ENCODE measurements at regions not wholly inside any gene's neighbourhood (a gene's known extent, or its start where the extent isn't known, plus 50 kb on each side); places are given as distances from the start of the nearest gene placed in this dataset.
A peak's percentile ranks its signal among the peaks of the same experiment; 100 is the strongest.

DNA sequence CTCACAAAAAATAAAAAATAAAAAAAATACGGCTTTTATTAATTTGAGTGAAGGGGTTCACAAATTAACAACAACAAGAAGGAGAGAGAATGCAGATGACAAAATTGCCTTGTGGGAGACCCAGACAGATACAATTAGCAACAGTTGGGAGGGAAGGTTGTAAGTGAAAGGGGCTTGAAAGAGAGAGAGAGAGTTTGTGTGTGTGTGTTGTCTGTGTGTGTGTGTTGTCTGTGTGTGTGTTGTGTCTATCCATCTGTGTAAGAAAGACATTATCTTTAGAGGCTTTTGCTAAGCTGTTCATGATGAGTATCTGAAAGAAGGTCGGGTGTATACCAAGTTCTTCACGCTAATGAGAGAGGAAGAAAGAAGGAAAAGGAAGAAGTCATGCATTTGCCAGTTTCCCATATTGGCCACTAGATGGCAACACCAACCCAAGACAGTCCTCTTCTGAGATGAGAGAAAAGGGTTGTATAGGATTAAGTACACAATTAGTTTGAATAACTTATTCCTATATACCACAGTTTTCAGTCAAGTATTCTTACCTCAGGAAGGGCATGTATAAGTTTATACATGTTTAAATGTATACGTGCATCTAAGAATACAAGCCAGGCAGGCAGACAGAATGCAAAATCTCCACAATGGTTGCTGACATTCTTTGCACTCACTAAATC is 63.7 kb upstream of the CD2AP start (continued):
- TF ChIP-seq, protein P1, sequence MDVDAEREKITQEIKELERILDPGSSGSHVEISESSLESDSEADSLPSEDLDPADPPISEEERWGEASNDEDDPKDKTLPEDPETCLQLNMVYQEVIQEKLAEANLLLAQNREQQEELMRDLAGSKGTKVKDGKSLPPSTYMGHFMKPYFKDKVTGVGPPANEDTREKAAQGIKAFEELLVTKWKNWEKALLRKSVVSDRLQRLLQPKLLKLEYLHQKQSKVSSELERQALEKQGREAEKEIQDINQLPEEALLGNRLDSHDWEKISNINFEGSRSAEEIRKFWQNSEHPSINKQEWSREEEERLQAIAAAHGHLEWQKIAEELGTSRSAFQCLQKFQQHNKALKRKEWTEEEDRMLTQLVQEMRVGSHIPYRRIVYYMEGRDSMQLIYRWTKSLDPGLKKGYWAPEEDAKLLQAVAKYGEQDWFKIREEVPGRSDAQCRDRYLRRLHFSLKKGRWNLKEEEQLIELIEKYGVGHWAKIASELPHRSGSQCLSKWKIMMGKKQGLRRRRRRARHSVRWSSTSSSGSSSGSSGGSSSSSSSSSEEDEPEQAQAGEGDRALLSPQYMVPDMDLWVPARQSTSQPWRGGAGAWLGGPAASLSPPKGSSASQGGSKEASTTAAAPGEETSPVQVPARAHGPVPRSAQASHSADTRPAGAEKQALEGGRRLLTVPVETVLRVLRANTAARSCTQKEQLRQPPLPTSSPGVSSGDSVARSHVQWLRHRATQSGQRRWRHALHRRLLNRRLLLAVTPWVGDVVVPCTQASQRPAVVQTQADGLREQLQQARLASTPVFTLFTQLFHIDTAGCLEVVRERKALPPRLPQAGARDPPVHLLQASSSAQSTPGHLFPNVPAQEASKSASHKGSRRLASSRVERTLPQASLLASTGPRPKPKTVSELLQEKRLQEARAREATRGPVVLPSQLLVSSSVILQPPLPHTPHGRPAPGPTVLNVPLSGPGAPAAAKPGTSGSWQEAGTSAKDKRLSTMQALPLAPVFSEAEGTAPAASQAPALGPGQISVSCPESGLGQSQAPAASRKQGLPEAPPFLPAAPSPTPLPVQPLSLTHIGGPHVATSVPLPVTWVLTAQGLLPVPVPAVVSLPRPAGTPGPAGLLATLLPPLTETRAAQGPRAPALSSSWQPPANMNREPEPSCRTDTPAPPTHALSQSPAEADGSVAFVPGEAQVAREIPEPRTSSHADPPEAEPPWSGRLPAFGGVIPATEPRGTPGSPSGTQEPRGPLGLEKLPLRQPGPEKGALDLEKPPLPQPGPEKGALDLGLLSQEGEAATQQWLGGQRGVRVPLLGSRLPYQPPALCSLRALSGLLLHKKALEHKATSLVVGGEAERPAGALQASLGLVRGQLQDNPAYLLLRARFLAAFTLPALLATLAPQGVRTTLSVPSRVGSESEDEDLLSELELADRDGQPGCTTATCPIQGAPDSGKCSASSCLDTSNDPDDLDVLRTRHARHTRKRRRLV (CRISPR knock-in tag; IDR thresholded peaks at IDR 0.05), result no peak
- TF ChIP-seq, protein P2, sequence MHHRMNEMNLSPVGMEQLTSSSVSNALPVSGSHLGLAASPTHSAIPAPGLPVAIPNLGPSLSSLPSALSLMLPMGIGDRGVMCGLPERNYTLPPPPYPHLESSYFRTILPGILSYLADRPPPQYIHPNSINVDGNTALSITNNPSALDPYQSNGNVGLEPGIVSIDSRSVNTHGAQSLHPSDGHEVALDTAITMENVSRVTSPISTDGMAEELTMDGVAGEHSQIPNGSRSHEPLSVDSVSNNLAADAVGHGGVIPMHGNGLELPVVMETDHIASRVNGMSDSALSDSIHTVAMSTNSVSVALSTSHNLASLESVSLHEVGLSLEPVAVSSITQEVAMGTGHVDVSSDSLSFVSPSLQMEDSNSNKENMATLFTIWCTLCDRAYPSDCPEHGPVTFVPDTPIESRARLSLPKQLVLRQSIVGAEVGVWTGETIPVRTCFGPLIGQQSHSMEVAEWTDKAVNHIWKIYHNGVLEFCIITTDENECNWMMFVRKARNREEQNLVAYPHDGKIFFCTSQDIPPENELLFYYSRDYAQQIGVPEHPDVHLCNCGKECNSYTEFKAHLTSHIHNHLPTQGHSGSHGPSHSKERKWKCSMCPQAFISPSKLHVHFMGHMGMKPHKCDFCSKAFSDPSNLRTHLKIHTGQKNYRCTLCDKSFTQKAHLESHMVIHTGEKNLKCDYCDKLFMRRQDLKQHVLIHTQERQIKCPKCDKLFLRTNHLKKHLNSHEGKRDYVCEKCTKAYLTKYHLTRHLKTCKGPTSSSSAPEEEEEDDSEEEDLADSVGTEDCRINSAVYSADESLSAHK (CRISPR knock-in tag; IDR thresholded peaks at IDR 0.05; ENCODE audit: borderline replicate concordance), result no peak
- TF ChIP-seq, protein P3, sequence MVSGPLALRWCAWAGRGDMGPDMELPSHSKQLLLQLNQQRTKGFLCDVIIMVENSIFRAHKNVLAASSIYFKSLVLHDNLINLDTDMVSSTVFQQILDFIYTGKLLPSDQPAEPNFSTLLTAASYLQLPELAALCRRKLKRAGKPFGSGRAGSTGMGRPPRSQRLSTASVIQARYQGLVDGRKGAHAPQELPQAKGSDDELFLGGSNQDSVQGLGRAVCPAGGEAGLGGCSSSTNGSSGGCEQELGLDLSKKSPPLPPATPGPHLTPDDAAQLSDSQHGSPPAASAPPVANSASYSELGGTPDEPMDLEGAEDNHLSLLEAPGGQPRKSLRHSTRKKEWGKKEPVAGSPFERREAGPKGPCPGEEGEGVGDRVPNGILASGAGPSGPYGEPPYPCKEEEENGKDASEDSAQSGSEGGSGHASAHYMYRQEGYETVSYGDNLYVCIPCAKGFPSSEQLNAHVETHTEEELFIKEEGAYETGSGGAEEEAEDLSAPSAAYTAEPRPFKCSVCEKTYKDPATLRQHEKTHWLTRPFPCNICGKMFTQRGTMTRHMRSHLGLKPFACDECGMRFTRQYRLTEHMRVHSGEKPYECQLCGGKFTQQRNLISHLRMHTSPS (CRISPR knock-in tag; IDR thresholded peaks at IDR 0.05; ENCODE audit: low read depth), result no peak
- TF ChIP-seq, protein P4, sequence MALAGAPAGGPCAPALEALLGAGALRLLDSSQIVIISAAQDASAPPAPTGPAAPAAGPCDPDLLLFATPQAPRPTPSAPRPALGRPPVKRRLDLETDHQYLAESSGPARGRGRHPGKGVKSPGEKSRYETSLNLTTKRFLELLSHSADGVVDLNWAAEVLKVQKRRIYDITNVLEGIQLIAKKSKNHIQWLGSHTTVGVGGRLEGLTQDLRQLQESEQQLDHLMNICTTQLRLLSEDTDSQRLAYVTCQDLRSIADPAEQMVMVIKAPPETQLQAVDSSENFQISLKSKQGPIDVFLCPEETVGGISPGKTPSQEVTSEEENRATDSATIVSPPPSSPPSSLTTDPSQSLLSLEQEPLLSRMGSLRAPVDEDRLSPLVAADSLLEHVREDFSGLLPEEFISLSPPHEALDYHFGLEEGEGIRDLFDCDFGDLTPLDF (CRISPR knock-in tag; IDR thresholded peaks at IDR 0.05), result no peak
- TF ChIP-seq KDM3A (CRISPR knock-in tag; IDR thresholded peaks at IDR 0.05; ENCODE audit: low read depth) (0 out of 2 replicates have a peak, but pooled peaks have one; percentile 30), NR3C1 (CRISPR knock-in tag; IDR thresholded peaks at IDR 0.05) (no peak), ZNF652 (CRISPR knock-in tag; IDR thresholded peaks at IDR 0.05; ENCODE audit: borderline replicate concordance, low read depth) (no peak), NCOA1 (CRISPR knock-in tag; IDR thresholded peaks at IDR 0.05) (no peak), SRY (CRISPR knock-in tag; IDR thresholded peaks at IDR 0.05) (no peak), GFI1 (CRISPR knock-in tag; IDR thresholded peaks at IDR 0.05; ENCODE audit: borderline replicate concordance) (no peak), ZNF766 (CRISPR knock-in tag; IDR thresholded peaks at IDR 0.05; ENCODE audit: borderline replicate concordance) (no peak), NCOA5 (CRISPR knock-in tag; IDR thresholded peaks at IDR 0.05) (no peak), ZNF556 (CRISPR knock-in tag; IDR thresholded peaks at IDR 0.05; ENCODE audit: borderline replicate concordance) (no peak)
- TF ChIP-seq, protein P5, sequence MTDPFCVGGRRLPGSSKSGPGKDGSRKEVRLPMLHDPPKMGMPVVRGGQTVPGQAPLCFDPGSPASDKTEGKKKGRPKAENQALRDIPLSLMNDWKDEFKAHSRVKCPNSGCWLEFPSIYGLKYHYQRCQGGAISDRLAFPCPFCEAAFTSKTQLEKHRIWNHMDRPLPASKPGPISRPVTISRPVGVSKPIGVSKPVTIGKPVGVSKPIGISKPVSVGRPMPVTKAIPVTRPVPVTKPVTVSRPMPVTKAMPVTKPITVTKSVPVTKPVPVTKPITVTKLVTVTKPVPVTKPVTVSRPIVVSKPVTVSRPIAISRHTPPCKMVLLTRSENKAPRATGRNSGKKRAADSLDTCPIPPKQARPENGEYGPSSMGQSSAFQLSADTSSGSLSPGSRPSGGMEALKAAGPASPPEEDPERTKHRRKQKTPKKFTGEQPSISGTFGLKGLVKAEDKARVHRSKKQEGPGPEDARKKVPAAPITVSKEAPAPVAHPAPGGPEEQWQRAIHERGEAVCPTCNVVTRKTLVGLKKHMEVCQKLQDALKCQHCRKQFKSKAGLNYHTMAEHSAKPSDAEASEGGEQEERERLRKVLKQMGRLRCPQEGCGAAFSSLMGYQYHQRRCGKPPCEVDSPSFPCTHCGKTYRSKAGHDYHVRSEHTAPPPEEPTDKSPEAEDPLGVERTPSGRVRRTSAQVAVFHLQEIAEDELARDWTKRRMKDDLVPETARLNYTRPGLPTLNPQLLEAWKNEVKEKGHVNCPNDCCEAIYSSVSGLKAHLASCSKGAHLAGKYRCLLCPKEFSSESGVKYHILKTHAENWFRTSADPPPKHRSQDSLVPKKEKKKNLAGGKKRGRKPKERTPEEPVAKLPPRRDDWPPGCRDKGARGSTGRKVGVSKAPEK (CRISPR knock-in tag; IDR thresholded peaks at IDR 0.05; ENCODE audit: borderline replicate concordance), result no peak
- TF ChIP-seq, protein P6, sequence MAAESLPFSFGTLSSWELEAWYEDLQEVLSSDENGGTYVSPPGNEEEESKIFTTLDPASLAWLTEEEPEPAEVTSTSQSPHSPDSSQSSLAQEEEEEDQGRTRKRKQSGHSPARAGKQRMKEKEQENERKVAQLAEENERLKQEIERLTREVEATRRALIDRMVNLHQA (CRISPR knock-in tag; IDR thresholded peaks at IDR 0.05), result no peak

Data from HepG2 (cell line).